ENCODE measurements at regions not wholly inside any gene's neighbourhood (a gene's known extent, or its start where the extent isn't known, plus 50 kb on each side); places are given as distances from the start of the nearest gene placed in this dataset.

DNA sequence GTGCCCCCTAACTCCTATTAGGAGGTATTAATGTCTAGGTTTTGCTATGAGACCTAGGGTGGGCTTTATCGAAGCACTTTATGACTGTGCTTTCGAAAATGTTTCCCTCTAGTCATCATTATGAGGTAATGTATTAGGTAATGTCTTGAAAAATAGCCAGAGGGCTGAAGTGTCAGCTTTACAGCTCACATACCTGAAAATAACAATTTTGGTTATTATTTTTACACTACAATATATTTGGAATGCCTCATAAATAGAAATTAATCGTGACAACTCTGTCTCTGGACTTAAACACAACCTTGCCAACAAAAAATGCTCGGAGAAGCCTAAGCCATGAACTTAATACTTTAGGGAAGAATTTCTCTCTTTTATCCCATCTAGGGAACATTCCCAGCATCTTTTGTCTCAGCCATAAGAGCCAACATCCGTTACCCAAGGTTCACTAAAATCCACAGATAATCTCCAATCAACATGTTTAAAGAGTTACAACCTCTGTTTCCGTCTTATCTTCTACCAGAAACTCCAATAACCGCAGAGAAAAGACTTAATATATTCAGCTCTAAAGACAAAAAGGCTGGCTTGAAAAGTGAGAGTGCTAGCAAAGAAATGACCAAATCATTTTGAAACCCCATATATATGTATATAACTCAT is 130.9 kb upstream of the RND3 start:
- RAD21 ChIA-PET (ENCODE audit: low non-redundant PET in 1 of 2, low total read pairs in 2 of 2, uncharacterized antibody in 2 of 2, unreplicated experiment in 2 of 2) = no interaction called here
- no peak overlapping the region for H3K27ac ChIP-seq (ENCODE audit: low read depth, low read length)
- intact Hi-C loops (cut with micrococcal nuclease) = no loop called here
- no peak for ATAC-seq
- POLR2A ChIA-PET = no interaction called here
- no peaks in the 10 kb centered on the region for H3K27me3 ChIP-seq (ENCODE audit: insufficient read depth, low read length)
- no peak overlapping the region for H3K4me3 ChIP-seq (replicated peaks in 1 of 2; ENCODE audit: low read depth in 1 of 2, low read length in 2 of 2)
- BruUV-seq (replicated peaks) = no TSS peak
- CTCF ChIA-PET = no interaction called here
- no peaks in the 10 kb centered on the region for H4K20me1 ChIP-seq (ENCODE audit: insufficient read depth)
- H3K79me2 ChIP-seq (ENCODE audit: insufficient read depth, low read length) = no peaks in the 10 kb centered on the region
- H2AFZ ChIP-seq (ENCODE audit: low read depth, low read length, poor library complexity, severe bottlenecking) = no peak overlapping the region
- no peaks in the 10 kb centered on the region for H3K9me3 ChIP-seq (ENCODE audit: control insufficient read depth in 1 of 2, insufficient read depth in 1 of 2, low read depth in 1 of 2, low read length in 2 of 2)
- no peak overlapping the region for H3K9ac ChIP-seq (ENCODE audit: low read length)
- DNase-seq (ENCODE audit: low read depth, low spot score) = no peak
- no peaks in the 10 kb centered on the region for H3K9me2 ChIP-seq (ENCODE audit: insufficient read depth)
- TF ChIP-seq TCF7L2 (IDR thresholded peaks at IDR 0.05; ENCODE audit: borderline replicate concordance, extremely low read depth, insufficient read depth, insufficient read length) (no peak), EGR1 (IDR thresholded peaks at IDR 0.05; ENCODE audit: low read depth) (no peak), ZNF274 (IDR thresholded peaks at IDR 0.05; ENCODE audit: low read depth, low read length) (no peak), EZH2phosphoT487 (IDR thresholded peaks at IDR 0.05; ENCODE audit: borderline replicate concordance) (no peak)
- H3K4me2 ChIP-seq (ENCODE audit: low read length) = no peak overlapping the region
- H3K4me1 ChIP-seq (ENCODE audit: control insufficient read depth in 1 of 2, insufficient read depth in 2 of 2, low read length in 2 of 2) = peaks cover 0 to 18% of the 10 kb centered on the region in 2 experiments; a peak in 3 of 4 replicates
- H3K36me3 ChIP-seq (ENCODE audit: control insufficient read depth in 1 of 2, insufficient read depth in 2 of 2, low read length in 2 of 2) = no peaks in the 10 kb centered on the region

DNA sequence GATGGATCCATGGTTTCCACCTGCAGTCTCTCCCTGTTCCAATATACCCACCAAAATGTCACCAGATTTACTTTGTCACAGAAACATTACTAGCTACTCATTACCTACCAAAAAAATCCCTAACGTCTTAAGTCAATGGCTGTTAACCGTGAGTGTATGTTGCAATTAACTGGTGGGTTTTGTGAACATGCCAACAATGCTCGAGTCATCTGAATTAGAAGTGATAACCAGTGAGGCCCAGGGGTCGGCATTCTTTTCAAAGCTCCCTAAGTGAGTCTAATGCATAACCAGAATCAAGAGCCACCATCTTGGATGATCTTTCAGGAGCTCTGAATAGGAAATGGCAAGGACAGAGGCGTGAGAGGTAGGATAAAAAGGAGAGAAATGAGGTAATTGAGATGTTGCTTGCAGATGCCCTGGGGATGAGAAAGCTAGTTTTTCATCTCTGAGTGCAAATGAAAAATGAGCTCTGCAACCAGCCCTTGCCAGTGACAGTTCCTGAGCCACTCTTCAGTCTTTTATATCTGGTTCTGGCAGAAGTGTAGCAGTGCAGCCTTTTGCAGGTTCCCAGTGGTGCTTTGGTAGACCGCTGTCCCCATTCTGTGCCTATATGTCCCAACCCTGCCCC is 130.0 kb upstream of the RND3 start:
- DNase-seq (ENCODE audit: low read depth, low spot score) (no peak), ATAC-seq (no peak)
- no peak overlapping the region for H3K4me2 ChIP-seq (ENCODE audit: low read length)
- no peak overlapping the region for H3K4me3 ChIP-seq (replicated peaks in 1 of 2; ENCODE audit: low read depth in 1 of 2, low read length in 2 of 2)
- H2AFZ ChIP-seq (ENCODE audit: low read depth, low read length, poor library complexity, severe bottlenecking) = no peak overlapping the region
- no peaks in the 10 kb centered on the region for H3K36me3 ChIP-seq (ENCODE audit: control insufficient read depth in 1 of 2, insufficient read depth in 2 of 2, low read length in 2 of 2)
- no peaks in the 10 kb centered on the region for H3K9me2 ChIP-seq (ENCODE audit: insufficient read depth)
- H3K4me1 ChIP-seq (ENCODE audit: control insufficient read depth in 1 of 2, insufficient read depth in 2 of 2, low read length in 2 of 2) = peaks cover 0 to 18% of the 10 kb centered on the region in 2 experiments; a peak in 3 of 4 replicates
- CTCF ChIA-PET = no interaction called here
- POLR2A ChIA-PET = no interaction called here
- RAD21 ChIA-PET (ENCODE audit: low non-redundant PET in 1 of 2, low total read pairs in 2 of 2, uncharacterized antibody in 2 of 2, unreplicated experiment in 2 of 2) = no interaction called here
- H3K9ac ChIP-seq (ENCODE audit: low read length) = no peak overlapping the region
- H3K27me3 ChIP-seq (ENCODE audit: insufficient read depth, low read length) = no peaks in the 10 kb centered on the region
- no TSS peak for BruUV-seq (replicated peaks)
- no peaks in the 10 kb centered on the region for H3K9me3 ChIP-seq (ENCODE audit: control insufficient read depth in 1 of 2, insufficient read depth in 1 of 2, low read depth in 1 of 2, low read length in 2 of 2)
- no peaks in the 10 kb centered on the region for H4K20me1 ChIP-seq (ENCODE audit: insufficient read depth)
- H3K79me2 ChIP-seq (ENCODE audit: insufficient read depth, low read length) = no peaks in the 10 kb centered on the region
- intact Hi-C loops (cut with micrococcal nuclease) = no loop called here
- H3K27ac ChIP-seq (ENCODE audit: low read depth, low read length) = no peak overlapping the region
- no peak for TF ChIP-seq ZFX (IDR thresholded peaks at IDR 0.05)
- TF ChIP-seq EZH2phosphoT487 (IDR thresholded peaks at IDR 0.05; ENCODE audit: borderline replicate concordance) = no peak
- no peak for TF ChIP-seq POLR2AphosphoS5 (IDR thresholded peaks at IDR 0.05; ENCODE audit: low read depth, low read length)
- no peak for TF ChIP-seq ZNF274 (IDR thresholded peaks at IDR 0.05; ENCODE audit: low read depth, low read length)
- no peak for TF ChIP-seq EGR1 (IDR thresholded peaks at IDR 0.05; ENCODE audit: low read depth)
- TF ChIP-seq CBX3 (IDR thresholded peaks at IDR 0.05; ENCODE audit: low read depth) = no peak
- no peak for TF ChIP-seq JUND (IDR thresholded peaks at IDR 0.05)
- TF ChIP-seq FOSL1 (IDR thresholded peaks at IDR 0.05; ENCODE audit: low read depth) = no peak
- TF ChIP-seq SP1 (IDR thresholded peaks at IDR 0.05; ENCODE audit: low read depth) = no peak
- no peak for TF ChIP-seq TCF7L2 (IDR thresholded peaks at IDR 0.05; ENCODE audit: borderline replicate concordance, extremely low read depth, insufficient read depth, insufficient read length)
- TF ChIP-seq, protein P1, sequence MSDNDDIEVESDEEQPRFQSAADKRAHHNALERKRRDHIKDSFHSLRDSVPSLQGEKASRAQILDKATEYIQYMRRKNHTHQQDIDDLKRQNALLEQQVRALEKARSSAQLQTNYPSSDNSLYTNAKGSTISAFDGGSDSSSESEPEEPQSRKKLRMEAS (IDR thresholded peaks at IDR 0.05) = no peak
- TF ChIP-seq, protein P2, sequence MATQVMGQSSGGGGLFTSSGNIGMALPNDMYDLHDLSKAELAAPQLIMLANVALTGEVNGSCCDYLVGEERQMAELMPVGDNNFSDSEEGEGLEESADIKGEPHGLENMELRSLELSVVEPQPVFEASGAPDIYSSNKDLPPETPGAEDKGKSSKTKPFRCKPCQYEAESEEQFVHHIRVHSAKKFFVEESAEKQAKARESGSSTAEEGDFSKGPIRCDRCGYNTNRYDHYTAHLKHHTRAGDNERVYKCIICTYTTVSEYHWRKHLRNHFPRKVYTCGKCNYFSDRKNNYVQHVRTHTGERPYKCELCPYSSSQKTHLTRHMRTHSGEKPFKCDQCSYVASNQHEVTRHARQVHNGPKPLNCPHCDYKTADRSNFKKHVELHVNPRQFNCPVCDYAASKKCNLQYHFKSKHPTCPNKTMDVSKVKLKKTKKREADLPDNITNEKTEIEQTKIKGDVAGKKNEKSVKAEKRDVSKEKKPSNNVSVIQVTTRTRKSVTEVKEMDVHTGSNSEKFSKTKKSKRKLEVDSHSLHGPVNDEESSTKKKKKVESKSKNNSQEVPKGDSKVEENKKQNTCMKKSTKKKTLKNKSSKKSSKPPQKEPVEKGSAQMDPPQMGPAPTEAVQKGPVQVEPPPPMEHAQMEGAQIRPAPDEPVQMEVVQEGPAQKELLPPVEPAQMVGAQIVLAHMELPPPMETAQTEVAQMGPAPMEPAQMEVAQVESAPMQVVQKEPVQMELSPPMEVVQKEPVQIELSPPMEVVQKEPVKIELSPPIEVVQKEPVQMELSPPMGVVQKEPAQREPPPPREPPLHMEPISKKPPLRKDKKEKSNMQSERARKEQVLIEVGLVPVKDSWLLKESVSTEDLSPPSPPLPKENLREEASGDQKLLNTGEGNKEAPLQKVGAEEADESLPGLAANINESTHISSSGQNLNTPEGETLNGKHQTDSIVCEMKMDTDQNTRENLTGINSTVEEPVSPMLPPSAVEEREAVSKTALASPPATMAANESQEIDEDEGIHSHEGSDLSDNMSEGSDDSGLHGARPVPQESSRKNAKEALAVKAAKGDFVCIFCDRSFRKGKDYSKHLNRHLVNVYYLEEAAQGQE (IDR thresholded peaks at IDR 0.05; ENCODE audit: low read depth) = no peak
- no peak for TF ChIP-seq RAD21 (IDR thresholded peaks at IDR 0.05; ENCODE audit: low read depth)
- TF ChIP-seq, protein P3, sequence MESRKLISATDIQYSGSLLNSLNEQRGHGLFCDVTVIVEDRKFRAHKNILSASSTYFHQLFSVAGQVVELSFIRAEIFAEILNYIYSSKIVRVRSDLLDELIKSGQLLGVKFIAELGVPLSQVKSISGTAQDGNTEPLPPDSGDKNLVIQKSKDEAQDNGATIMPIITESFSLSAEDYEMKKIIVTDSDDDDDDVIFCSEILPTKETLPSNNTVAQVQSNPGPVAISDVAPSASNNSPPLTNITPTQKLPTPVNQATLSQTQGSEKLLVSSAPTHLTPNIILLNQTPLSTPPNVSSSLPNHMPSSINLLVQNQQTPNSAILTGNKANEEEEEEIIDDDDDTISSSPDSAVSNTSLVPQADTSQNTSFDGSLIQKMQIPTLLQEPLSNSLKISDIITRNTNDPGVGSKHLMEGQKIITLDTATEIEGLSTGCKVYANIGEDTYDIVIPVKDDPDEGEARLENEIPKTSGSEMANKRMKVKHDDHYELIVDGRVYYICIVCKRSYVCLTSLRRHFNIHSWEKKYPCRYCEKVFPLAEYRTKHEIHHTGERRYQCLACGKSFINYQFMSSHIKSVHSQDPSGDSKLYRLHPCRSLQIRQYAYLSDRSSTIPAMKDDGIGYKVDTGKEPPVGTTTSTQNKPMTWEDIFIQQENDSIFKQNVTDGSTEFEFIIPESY (IDR thresholded peaks at IDR 0.05; ENCODE audit: extremely low read depth, insufficient replicate concordance, low read length) = no peak
